ENCODE measurements at regions not wholly inside any gene's neighbourhood (a gene's known extent, or its start where the extent isn't known, plus 50 kb on each side); places are given as distances from the start of the nearest gene placed in this dataset.

DNA sequence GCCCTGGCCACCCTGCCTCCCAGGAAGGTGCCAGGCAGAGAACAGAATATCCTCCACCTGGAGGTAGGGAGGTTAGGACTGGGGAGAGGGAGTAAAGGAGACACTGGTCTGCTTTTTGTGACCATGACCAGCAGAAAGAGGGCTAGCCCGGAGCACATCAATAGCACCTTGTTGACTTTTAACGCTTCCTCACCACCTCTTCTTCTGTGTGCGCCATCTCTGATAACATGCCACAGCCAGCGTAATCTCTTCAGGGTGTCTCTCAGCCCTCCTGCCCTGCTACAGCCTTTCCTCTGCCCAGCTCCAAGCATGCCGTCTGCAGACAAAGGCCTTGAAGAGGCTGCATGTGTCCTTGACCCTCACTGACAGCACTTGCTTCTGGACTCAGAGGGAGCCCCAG lies 50.9 kb upstream of the GJA5 start:
- TF ChIP-seq, protein P1, sequence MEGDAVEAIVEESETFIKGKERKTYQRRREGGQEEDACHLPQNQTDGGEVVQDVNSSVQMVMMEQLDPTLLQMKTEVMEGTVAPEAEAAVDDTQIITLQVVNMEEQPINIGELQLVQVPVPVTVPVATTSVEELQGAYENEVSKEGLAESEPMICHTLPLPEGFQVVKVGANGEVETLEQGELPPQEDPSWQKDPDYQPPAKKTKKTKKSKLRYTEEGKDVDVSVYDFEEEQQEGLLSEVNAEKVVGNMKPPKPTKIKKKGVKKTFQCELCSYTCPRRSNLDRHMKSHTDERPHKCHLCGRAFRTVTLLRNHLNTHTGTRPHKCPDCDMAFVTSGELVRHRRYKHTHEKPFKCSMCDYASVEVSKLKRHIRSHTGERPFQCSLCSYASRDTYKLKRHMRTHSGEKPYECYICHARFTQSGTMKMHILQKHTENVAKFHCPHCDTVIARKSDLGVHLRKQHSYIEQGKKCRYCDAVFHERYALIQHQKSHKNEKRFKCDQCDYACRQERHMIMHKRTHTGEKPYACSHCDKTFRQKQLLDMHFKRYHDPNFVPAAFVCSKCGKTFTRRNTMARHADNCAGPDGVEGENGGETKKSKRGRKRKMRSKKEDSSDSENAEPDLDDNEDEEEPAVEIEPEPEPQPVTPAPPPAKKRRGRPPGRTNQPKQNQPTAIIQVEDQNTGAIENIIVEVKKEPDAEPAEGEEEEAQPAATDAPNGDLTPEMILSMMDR (IDR thresholded peaks at IDR 0.05; ENCODE audit: low read depth, low read length) = no peak
- no peak for DNase-seq (ENCODE audit: low read depth in 2 of 2)
- H3K4me3 ChIP-seq (replicated peaks in 1 of 2; ENCODE audit: low read depth in 2 of 2, low read length in 2 of 2) = no peak overlapping the region

DNA sequence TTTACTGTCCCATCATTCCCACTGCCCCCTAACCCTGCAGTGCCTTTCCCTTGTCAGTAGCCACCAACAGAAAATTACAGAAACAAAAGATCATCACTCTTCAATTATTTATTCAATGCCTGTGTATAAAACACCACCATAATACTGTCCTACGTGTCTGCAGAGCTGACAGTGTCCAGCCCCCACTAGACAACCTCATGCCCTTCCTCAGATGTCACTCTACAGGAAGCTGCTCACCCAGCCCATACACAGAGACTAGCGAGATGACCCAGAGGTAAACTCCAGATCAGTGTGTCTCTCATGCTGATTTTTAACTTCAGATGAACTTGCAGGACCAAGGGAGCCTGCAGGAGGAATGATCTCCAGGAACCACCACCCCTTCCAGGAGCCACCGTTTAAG lies 51.3 kb upstream of the GJA5 start:
- H3K4me3 ChIP-seq (replicated peaks in 1 of 2; ENCODE audit: low read depth in 2 of 2, low read length in 2 of 2) = no peak overlapping the region
- no peak for DNase-seq (ENCODE audit: low read depth in 2 of 2)
- TF ChIP-seq, protein P1 (IDR thresholded peaks at IDR 0.05; ENCODE audit: low read depth, low read length) = no peak

DNA sequence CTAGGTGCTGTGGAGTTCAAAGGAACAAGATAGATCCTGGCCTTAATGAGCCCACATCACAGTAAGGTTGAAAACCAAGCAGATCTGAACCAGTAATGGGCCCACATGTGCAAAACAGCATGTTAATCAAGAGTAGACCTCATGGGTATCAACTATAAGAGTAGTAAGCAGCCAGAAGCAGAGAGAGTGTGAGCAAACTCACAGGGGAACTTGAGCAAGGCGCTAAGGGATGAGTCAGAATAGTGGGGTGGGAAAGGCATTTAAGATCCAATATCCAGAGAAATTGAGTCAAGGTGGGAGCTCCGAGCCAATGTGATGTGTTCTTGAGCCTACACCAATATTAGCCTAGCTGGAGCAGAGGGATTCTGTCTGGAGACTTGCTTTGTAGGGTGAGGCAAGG lies 52.4 kb upstream of the GJA5 start:
- H3K4me3 ChIP-seq (replicated peaks in 1 of 2; ENCODE audit: low read depth in 2 of 2, low read length in 2 of 2) = no peak overlapping the region
- peak in 1 of 2 donors; percentile 28 for DNase-seq (ENCODE audit: low read depth in 2 of 2)
- TF ChIP-seq, protein P1 (IDR thresholded peaks at IDR 0.05; ENCODE audit: low read depth, low read length) = no peak

DNA sequence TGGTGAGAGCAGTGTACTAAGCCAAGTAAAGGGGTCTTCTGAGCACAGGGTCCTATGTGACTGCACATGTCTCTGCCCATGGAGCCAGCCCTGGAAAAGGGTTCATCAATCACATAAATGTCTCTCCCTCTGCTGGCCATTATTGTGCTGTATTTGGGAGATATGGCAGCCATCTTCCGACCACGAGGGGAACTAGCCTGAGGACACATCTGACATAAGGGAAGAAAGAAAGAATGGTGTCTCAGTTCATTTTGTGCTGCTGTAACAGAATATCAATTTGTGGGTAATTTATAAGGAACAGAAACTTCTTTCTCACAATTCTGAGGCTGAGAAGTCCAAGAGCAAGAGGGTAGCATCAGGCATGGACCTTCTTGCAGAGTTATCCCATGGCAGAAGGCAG lies 55.1 kb upstream of the GJA5 start:
- no peak overlapping the region for H3K4me3 ChIP-seq (replicated peaks in 1 of 2; ENCODE audit: low read depth in 2 of 2, low read length in 2 of 2)
- TF ChIP-seq, protein P1 (IDR thresholded peaks at IDR 0.05; ENCODE audit: low read depth, low read length) = peak; percentile 5
- DNase-seq (ENCODE audit: low read depth in 2 of 2) = no peak

DNA sequence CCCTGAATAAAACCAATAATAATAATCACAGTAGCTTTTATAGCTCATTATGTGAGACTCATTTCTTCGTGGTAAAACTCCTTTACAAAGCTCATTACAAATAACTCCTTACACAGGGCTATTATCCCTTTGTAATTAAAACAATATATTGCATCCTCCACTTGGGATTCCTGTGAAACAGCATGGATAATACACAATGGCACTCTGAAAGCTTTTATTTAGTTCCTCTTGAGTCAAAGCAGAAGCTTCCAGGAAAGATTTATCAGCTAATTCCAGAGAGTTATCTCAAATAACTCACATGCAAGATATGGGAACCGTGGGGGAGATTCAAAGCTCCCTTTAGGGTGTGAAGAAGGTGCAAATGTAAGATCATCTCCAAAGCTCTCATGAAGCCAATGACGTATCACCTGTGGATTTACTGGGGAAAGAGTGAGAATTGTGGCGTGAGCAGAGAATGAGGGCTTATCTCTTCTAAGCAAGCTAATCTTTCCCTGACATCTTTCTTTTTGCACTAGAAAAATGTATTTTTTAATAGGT lies 60.4 kb upstream of the GJA5 start:
- TF ChIP-seq, protein P1 (IDR thresholded peaks at IDR 0.05; ENCODE audit: low read depth, low read length) = no peak
- H3K4me3 ChIP-seq (replicated peaks in 1 of 2; ENCODE audit: low read depth in 2 of 2, low read length in 2 of 2) = no peak overlapping the region
- no peak for DNase-seq (ENCODE audit: low read depth in 2 of 2)

DNA sequence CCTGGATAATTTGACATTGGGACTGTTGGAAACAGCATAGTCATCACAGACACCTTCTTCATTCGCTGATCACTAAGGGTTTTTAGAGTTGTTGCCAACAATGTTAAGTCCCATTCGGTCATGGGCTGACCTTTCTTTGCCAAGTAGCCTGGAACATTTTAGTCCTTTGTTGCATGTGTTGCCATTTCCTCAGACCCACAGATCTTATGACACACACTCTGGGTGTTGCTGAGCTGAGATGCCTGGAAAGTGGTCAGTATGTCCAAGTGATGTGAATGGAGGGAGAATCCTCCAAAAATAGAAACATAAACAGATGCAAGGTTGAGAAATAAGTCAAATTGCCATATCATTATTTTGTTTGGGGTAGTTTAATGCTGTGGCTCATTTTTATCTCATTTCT lies 61.5 kb upstream of the GJA5 start:
- H3K4me3 ChIP-seq (replicated peaks in 1 of 2; ENCODE audit: low read depth in 2 of 2, low read length in 2 of 2) = no peak overlapping the region
- DNase-seq (ENCODE audit: low read depth in 2 of 2) = peak; percentile 74 to 82
- TF ChIP-seq, protein P1 (IDR thresholded peaks at IDR 0.05; ENCODE audit: low read depth, low read length) = no peak

DNA sequence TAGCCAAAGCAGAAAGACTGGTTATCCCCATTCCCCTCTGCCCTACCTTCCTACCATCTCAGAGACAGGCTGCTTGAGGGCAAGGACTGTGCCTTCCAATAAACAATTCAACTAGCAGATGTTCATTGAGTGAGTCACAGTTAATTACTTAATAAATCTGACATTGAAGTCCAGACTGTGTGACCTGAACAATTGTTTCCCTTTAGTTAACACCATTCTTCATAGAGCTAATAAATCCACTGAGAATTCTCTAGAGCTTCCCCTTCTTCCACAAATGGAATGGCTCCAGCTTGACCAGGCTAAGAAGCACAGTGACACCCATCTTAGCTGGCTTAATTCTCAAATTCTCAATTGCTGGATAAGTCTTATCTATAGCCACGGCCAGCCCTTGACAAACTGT lies 61.9 kb upstream of the GJA5 start:
- no peak overlapping the region for H3K4me3 ChIP-seq (replicated peaks in 1 of 2; ENCODE audit: low read depth in 2 of 2, low read length in 2 of 2)
- TF ChIP-seq, protein P1 (IDR thresholded peaks at IDR 0.05; ENCODE audit: low read depth, low read length) = no peak
- no peak for DNase-seq (ENCODE audit: low read depth in 2 of 2)
